Motor neuron (in vitro differentiated cells): ENCODE measurements at regions not wholly inside any gene's neighbourhood (a gene's known extent, or its start where the extent isn't known, plus 50 kb on each side); places are given as distances from the start of the nearest gene placed in this dataset.
A peak's percentile ranks its signal among the peaks of the same experiment; 100 is the strongest.
"Not testable (repeated sequence)": the region's sequence is repeated elsewhere in the genome, so short reads cannot be mapped to it uniquely, and the experiment has no call there.

Experiments used
- ATAC-seq, 8 experiments: fragments of 200-7000 bp; cut with Tn5 transposase; replicated peaks in 6 of 8; 2 replicates each; pipeline ENCODE4 v1.8.0; 2021; ENCODE audit warnings: mild to moderate bottlenecking in 8 of 8, moderate library complexity in 8 of 8
- H3K27ac ChIP-seq, 2 donors: fragments of 250-450 bp; sonication (Bioruptor Pico); 2 replicates each; pipeline ENCODE4 v1.9.0; 2021; ENCODE audit warnings: antibody characterized with exemption in 2 of 2, mild to moderate bottlenecking in 2 of 2, moderate library complexity in 1 of 2
- H3K4me1 ChIP-seq, 2 donors: fragments of 250-450 bp; sonication (Bioruptor Pico); replicated peaks in 1 of 2; 2 replicates each; pipeline ENCODE4 v1.6.1; 2021; ENCODE audit warnings: antibody characterized with exemption in 2 of 2, mild to moderate bottlenecking in 2 of 2, moderate library complexity in 1 of 2
- H3K4me3 ChIP-seq, 5 donors: fragments of 250-450 bp; sonication (Bioruptor Pico); 2 replicates each; pipeline ENCODE4 v1.9.0; 2021; ENCODE audit warnings: antibody characterized with exemption in 5 of 5, mild to moderate bottlenecking in 5 of 5, moderate library complexity in 4 of 5
- WGBS, 10 experiments: fragments of 450-650 bp; shearing (Covaris generic); methylation state at CpG; one replicate each; pipeline ENCODE4 v1.0.0; 2022; 5-methylcytosine and 5-hydroxymethylcytosine counted together
- in situ Hi-C, 9 experiments: fragments of 400-800 bp; cut with MboI; loops; one replicate each; pipeline ENCODE4 v1.15.0; 2021; ENCODE audit warnings: low sequenced_read_pairs in 9 of 9, low pct_unique_long_range_greater_than_20kb in 2 of 9; ENCODE audit not compliant: unreplicated experiment in 9 of 9

- no peak for ATAC-seq
- H3K4me1 ChIP-seq, result no peaks in the 10 kb centered on the region
- in situ Hi-C loops, result loop anchor here in 1 of 9 experiments (25.0 kb wide), 1 partner anchor 705 kb away; no protein-coding TSS in a partner anchor
- no peak overlapping the region for H3K27ac ChIP-seq
- no peak overlapping the region for H3K4me3 ChIP-seq
- 76 to 91% (median 88%) methylated on average over 2 to 4 of the region's 4 CpGs; no CpG with 5 or more reads in 7 of the 10 experiments for WGBS, 10 experiments
These were observed 361.1 kb upstream of the CLEC14A start for GRCh38 chr14:38616959-38617358.

- no peak overlapping the region for H3K27ac ChIP-seq
- 0 to 85% (median 40%) methylated on average over 1 to 2 of the region's 2 CpGs; no CpG with 5 or more reads in 1 of the 10 experiments for WGBS, 10 experiments
- H3K4me1 ChIP-seq, result no peaks in the 10 kb centered on the region
- H3K4me3 ChIP-seq, result no peak overlapping the region
- in situ Hi-C loops, result loop anchor here in 1 of 9 experiments (25.0 kb wide), 1 partner anchor 700 kb away; no protein-coding TSS in a partner anchor
- peak in 1 of 8 experiments; percentile 89 for ATAC-seq
These were observed 356.0 kb upstream of the CLEC14A start for GRCh38 chr14:38611928-38612327.

GRCh38 chr14:38608244-38608643, 352.4 kb upstream of the CLEC14A start:
- no peaks in the 10 kb centered on the region for H3K4me1 ChIP-seq
- 40 to 100% (median 100%) methylated on average over 1 of the region's 1 CpG; no CpG with 5 or more reads in 7 of the 10 experiments for WGBS, 10 experiments
- H3K27ac ChIP-seq, result no peak overlapping the region
- ATAC-seq, result no peak
- in situ Hi-C loops, result loop anchor here in 1 of 9 experiments (25.0 kb wide), 1 partner anchor 696 kb away; no protein-coding TSS in a partner anchor
- H3K4me3 ChIP-seq, result no peak overlapping the region

- H3K4me1 ChIP-seq, result no peaks in the 10 kb centered on the region
- in situ Hi-C loops, result loop anchor here in 1 of 9 experiments (25.0 kb wide), 1 partner anchor 693 kb away; no protein-coding TSS in a partner anchor
- H3K27ac ChIP-seq, result no peak overlapping the region
- WGBS, 10 experiments, result 63 to 95% (median 90%) methylated on average over 2 to 3 of the region's 3 CpGs; no CpG with 5 or more reads in 1 of the 10 experiments
- no peak for ATAC-seq
- H3K4me3 ChIP-seq, result no peak overlapping the region
These were observed 349.6 kb upstream of the CLEC14A start for GRCh38 chr14:38605193-38606114.

GRCh38 chr14:38600572-38600971, 344.7 kb upstream of the CLEC14A start:
- 45 to 89% (median 75%) methylated on average over 1 to 2 of the region's 2 CpGs for WGBS, 10 experiments
- not testable (repeated sequence) for H3K27ac ChIP-seq, H3K4me3 ChIP-seq, H3K4me1 ChIP-seq
- in situ Hi-C loops, result loop anchor here in 1 of 9 experiments (25.0 kb wide), 1 partner anchor 688 kb away; no protein-coding TSS in a partner anchor
- ATAC-seq, result peak in 1 of 8 experiments; percentile 25

GRCh38 chr14:38593476-38593875, 337.6 kb upstream of the CLEC14A start:
- Histone ChIP-seq H3K4me1 (no peaks in the 10 kb centered on the region), H3K4me3 (no peak overlapping the region), H3K27ac (no peak overlapping the region)
- in situ Hi-C loops, result no loop called here
- no peak for ATAC-seq
- WGBS, 10 experiments, result 17 to 100% (median 62%) methylated on average over 1 to 4 of the region's 4 CpGs; no CpG with 5 or more reads in 1 of the 10 experiments

DNA sequence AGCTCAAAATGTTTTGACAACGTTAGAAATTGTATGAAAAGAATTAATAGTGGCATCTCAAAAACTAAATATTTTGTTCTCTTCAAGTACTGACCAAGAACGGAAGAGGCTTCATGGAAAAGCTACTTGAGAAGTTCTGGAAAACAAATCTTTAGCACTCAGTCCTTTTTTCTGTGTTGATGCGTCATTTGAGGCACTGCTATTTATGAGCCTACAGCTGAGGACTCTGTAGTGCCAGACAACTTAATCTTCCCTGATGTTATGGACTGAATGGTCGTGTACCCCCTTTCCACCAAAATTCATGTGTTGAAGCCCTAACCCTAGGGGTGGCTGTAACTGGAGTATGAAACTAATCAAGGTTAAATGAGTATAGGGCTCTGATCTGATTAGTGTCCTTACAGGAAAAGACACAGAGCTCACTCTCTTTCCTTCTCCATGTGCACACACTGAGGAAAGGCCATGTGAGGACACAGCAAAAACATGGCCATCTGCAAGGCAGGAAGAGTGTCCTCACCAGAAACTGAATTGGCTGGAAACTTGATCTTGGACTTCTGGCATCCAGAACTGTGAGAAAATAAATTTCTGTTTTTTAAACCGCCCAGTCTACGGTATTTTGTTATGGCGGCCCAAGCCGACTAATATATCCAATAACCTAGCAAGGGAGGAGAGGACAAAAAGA, 337.0 kb upstream of the CLEC14A start:
- in situ Hi-C loops, result no loop called here
- no peak for ATAC-seq
- H3K27ac ChIP-seq, result no peak overlapping the region
- no peaks in the 10 kb centered on the region for H3K4me1 ChIP-seq
- H3K4me3 ChIP-seq, result no peak overlapping the region
- 4 to 97% (median 85%) methylated on average over 2 to 8 of the region's 8 CpGs for WGBS, 10 experiments

DNA sequence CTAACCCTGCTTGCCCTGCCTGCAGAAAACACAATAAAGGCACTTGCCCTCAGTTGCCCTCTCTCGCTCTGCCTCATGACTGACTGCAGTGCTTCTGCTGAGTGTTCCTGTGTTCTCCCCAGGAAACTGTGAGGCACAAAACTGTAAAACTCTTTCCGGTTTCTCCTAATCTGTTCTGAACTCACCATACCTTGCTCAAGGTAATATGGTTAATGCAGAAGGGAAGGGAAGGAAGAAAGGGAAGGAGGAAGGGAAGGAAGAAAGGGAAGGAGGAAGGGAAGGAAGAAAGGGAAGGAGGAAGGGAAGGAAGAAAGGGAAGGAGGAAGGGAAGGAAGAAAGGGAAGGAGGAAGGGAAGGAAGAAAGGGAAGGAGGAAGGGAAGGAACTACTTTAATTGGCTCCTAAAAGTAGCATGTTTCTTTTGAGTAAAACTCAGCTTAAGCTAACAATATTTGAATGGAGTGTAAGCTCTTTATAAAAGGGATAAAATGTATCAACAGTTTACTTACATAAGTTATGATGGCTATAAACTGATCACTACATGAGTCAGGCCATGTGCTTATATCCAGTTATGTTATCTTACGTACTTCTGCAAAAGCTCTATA, 334.0 kb upstream of the CLEC14A start:
- H3K4me3 ChIP-seq, result no peak overlapping the region
- H3K27ac ChIP-seq, result no peak overlapping the region
- in situ Hi-C loops, result no loop called here
- no peaks in the 10 kb centered on the region for H3K4me1 ChIP-seq
- no peak for ATAC-seq
- WGBS, 10 experiments, result 38 to 100% (median 88%) methylated on average over 1 to 3 of the region's 3 CpGs

DNA sequence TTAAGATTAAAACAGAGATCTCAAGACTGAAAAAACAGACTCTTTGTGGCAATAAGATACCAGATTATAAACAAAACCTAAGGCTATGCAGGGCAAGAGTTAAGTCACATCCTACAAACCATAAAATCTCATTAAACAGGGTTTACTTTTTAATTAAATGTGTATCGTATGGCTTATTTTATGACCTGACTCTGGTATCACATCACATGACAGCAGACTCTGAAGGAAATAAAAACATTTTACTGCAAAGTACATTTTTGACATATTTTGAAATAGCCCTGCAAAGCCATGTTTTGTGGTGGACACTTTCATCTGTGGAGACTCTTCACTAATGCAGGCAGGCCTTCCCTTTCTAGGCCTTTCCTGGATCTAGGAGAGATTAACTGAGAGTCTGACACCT, 327.6 kb upstream of the CLEC14A start:
- Histone ChIP-seq H3K4me3 (no peak overlapping the region), H3K4me1 (no peaks in the 10 kb centered on the region), H3K27ac (no peak overlapping the region)
- ATAC-seq, result no peak
- in situ Hi-C loops, result no loop called here
- WGBS, 10 experiments, result 80 to 100% (median 100%) methylated on average over 1 of the region's 1 CpG; no CpG with 5 or more reads in 3 of the 10 experiments

- no peak overlapping the region for H3K27ac ChIP-seq
- H3K4me3 ChIP-seq, result no peak overlapping the region
- in situ Hi-C loops, result no loop called here
- WGBS, 10 experiments, result 70 to 100% (median 79%) methylated on average over 1 to 4 of the region's 4 CpGs; no CpG with 5 or more reads in 3 of the 10 experiments
- peak in 3 of 8 experiments; percentile 54 to 94 (median 90) for ATAC-seq
- H3K4me1 ChIP-seq, result no peaks in the 10 kb centered on the region
These were observed 322.4 kb upstream of the CLEC14A start for GRCh38 chr14:38578278-38578681.

- H3K4me1 ChIP-seq, result no peaks in the 10 kb centered on the region
- no peak overlapping the region for H3K27ac ChIP-seq
- ATAC-seq, result peak in 3 of 8 experiments; percentile 57 to 96 (median 82)
- in situ Hi-C loops, result no loop called here
- H3K4me3 ChIP-seq, result no peak overlapping the region
These were observed 311.8 kb upstream of the CLEC14A start for GRCh38 chr14:38567703-38568102.

GRCh38 chr14:38561657-38562056, 305.8 kb upstream of the CLEC14A start:
- in situ Hi-C loops, result no loop called here
- no peak for ATAC-seq
- H3K27ac ChIP-seq, result no peak overlapping the region
- H3K4me1 ChIP-seq, result no peaks in the 10 kb centered on the region
- H3K4me3 ChIP-seq, result no peak overlapping the region

- 11 to 100% (median 80%) methylated on average over 1 to 2 of the region's 2 CpGs; no CpG with 5 or more reads in 5 of the 10 experiments for WGBS, 10 experiments
These were observed 303.8 kb upstream of the CLEC14A start for GRCh38 chr14:38559711-38560110.

More at GRCh38 chr14:38559711-38560110, 303.8 kb upstream of the CLEC14A start:
- no peak for ATAC-seq
- Histone ChIP-seq H3K4me3 (no peak overlapping the region), H3K4me1 (no peaks in the 10 kb centered on the region), H3K27ac (no peak overlapping the region)
- in situ Hi-C loops, result no loop called here
